H1 (cell line): ENCODE measurements at regions not wholly inside any gene's neighbourhood (a gene's known extent, or its start where the extent isn't known, plus 50 kb on each side); places are given as distances from the start of the nearest gene placed in this dataset.

ENCODE experiments used
- CTCF ChIA-PET: fragments of 300-600 bp; sonication (Branson Sonifier 250); formaldehyde crosslinking; loops from one replicate; lab custom pipeline; 2021; ENCODE audit not compliant: partially characterized antibody; lab: Charles Lee
- POLR2A ChIA-PET: fragments of 300-600 bp; sonication (Branson Sonifier 250); formaldehyde crosslinking; loops from one replicate; lab custom pipeline; 2021; ENCODE audit warnings: inconsistent platforms; ENCODE audit not compliant: partially characterized antibody; lab: Charles Lee
- DNase-seq, 2 experiments: peaks; one replicate each; pipeline versions ENCODE4 v3.0.0 to v3.0.0-alpha.2; 2010 to 2022; ENCODE audit warnings: low spot score in 2 of 2, low read depth in 1 of 2, mixed read lengths in 1 of 2
- FAIRE-seq: peaks from 2 replicates; lab custom pipeline; 2011; peaks lifted over from hg19 to GRCh38; lab: Jason Lieb, UNC
- H2AFZ ChIP-seq: 2 replicates; pipeline ENCODE4 v1.8.1; 2012; ENCODE audit warnings: low read length, inconsistent platforms
- H2AK5ac ChIP-seq: 2 replicates; pipeline ENCODE4 v1.6.1; 2013; ENCODE audit warnings: low read depth, low read length
- H2BK120ac ChIP-seq: replicated peaks from 2 replicates; pipeline ENCODE3; 2013; ENCODE audit warnings: low read depth, low read length, inconsistent platforms
- H2BK12ac ChIP-seq: 2 replicates; pipeline ENCODE4 v1.6.1; 2013; ENCODE audit warnings: low read depth, low read length
- H2BK15ac ChIP-seq: 2 replicates; pipeline ENCODE4 v1.6.1; 2013; ENCODE audit warnings: low read length
- H2BK20ac ChIP-seq: 2 replicates; pipeline ENCODE4 v1.6.1; 2013; ENCODE audit warnings: low read length
- H2BK5ac ChIP-seq: 2 replicates; pipeline ENCODE4 v1.6.1; 2013; ENCODE audit warnings: low read depth, low read length
- H3K14ac ChIP-seq: 2 replicates; pipeline ENCODE4 v1.6.1; 2013; ENCODE audit warnings: inconsistent platforms; ENCODE audit not compliant: insufficient read length
- H3K18ac ChIP-seq: 2 replicates; pipeline ENCODE4 v1.6.1; 2013; ENCODE audit warnings: low read length; ENCODE audit errors: extremely low read depth
- H3K23ac ChIP-seq: 2 replicates; pipeline ENCODE4 v1.6.1; 2013; ENCODE audit warnings: inconsistent platforms; ENCODE audit not compliant: insufficient read length
- H3K23me2 ChIP-seq: 2 replicates; pipeline ENCODE4 v1.6.1; 2013; ENCODE audit warnings: low read depth, low read length
- H3K27ac ChIP-seq: 2 replicates; pipeline ENCODE4 v1.6.1; 2011; ENCODE audit warnings: low read depth, low read length, inconsistent platforms
- H3K27me3 ChIP-seq, 4 experiments: replicated peaks in 1 of 4; 1 replicate in 1 of 4; 2 replicates in 3 of 4; pipeline versions ENCODE4 v1.6.1 to v1.8.1; 2011 to 2013; ENCODE audit warnings: low read length in 3 of 4, mild to moderate bottlenecking in 3 of 4, inconsistent platforms in 2 of 4, mixed read lengths in 2 of 4, moderate library complexity in 1 of 4; ENCODE audit not compliant: control insufficient read depth in 3 of 4, insufficient read depth in 3 of 4; ENCODE audit errors: extremely low read depth in 1 of 4
- H3K36me3 ChIP-seq, 4 experiments: 2 replicates each; pipeline versions ENCODE4 v1.6.1 to v1.8.1; 2011 to 2013; ENCODE audit warnings: mild to moderate bottlenecking in 4 of 4, low read length in 3 of 4, moderate library complexity in 2 of 4, control low read depth in 1 of 4, inconsistent platforms in 1 of 4; ENCODE audit not compliant: insufficient read depth in 4 of 4, control insufficient read depth in 2 of 4
- H3K4ac ChIP-seq: replicated peaks from 2 replicates; pipeline ENCODE3; 2013; ENCODE audit warnings: low read length, low read depth, mixed read lengths, inconsistent platforms; ENCODE audit not compliant: insufficient read length
- H3K4me1 ChIP-seq, 4 experiments: replicated peaks in 1 of 4; 1 replicate in 1 of 4; 2 replicates in 3 of 4; pipeline versions ENCODE4 v1.6.1 to v1.8.1; 2011 to 2013; ENCODE audit warnings: low read length in 3 of 4, inconsistent platforms in 2 of 4, mixed read lengths in 1 of 4; ENCODE audit not compliant: insufficient read depth in 4 of 4, control insufficient read depth in 3 of 4
- H3K4me2 ChIP-seq, 2 experiments: 2 replicates each; pipeline versions ENCODE4 v1.6.1 to v1.8.1; 2011 to 2013; ENCODE audit warnings: low read depth in 2 of 2, low read length in 2 of 2, control low read depth in 1 of 2, inconsistent platforms in 1 of 2, mild to moderate bottlenecking in 1 of 2; ENCODE audit not compliant: insufficient read depth in 1 of 2
- H3K4me3 ChIP-seq, 4 experiments: fragments of 200-600, 300-600 bp in 1 of 4; sonication (generic), shearing (Covaris generic), sonication (Bioruptor Twin) in 1 of 4; 2 replicates each; pipeline versions ENCODE4 v1.5.1 to v1.8.1; 2011 to 2016; ENCODE audit warnings: low read length in 4 of 4, low read depth in 3 of 4, control low read depth in 2 of 4, inconsistent platforms in 2 of 4, mild to moderate bottlenecking in 2 of 4, mixed read lengths in 1 of 4, moderate library complexity in 1 of 4; ENCODE audit not compliant: insufficient read depth in 2 of 4; ENCODE audit errors: extremely low read depth in 1 of 4
- H3K56ac ChIP-seq: replicated peaks from 2 replicates; pipeline ENCODE3; 2013; ENCODE audit warnings: low read depth, mild to moderate bottlenecking, mixed read lengths, low read length, inconsistent platforms; ENCODE audit not compliant: insufficient read length
- H3K79me1 ChIP-seq: 2 replicates; pipeline ENCODE4 v1.6.1; 2013; ENCODE audit warnings: low read depth, low read length, control low read depth
- H3K79me2 ChIP-seq, 2 experiments: 2 replicates each; pipeline versions ENCODE4 v1.6.1 to v1.8.1; 2012 to 2013; ENCODE audit warnings: low read length in 2 of 2, mild to moderate bottlenecking in 2 of 2, inconsistent platforms in 1 of 2; ENCODE audit not compliant: insufficient read depth in 2 of 2, control insufficient read depth in 1 of 2
- H3K9ac ChIP-seq, 4 experiments: replicated peaks in 1 of 4; 1 replicate in 1 of 4; 2 replicates in 3 of 4; pipeline versions ENCODE4 v1.6.1 to v1.8.1; 2011 to 2013; ENCODE audit warnings: low read depth in 3 of 4, low read length in 3 of 4, control low read depth in 2 of 4, mild to moderate bottlenecking in 2 of 4, moderate library complexity in 2 of 4, inconsistent platforms in 1 of 4; ENCODE audit errors: extremely low read depth in 1 of 4
- H3K9me3 ChIP-seq, 2 experiments: 2 replicates each; pipeline versions ENCODE4 v1.6.1 to v1.8.1; 2012 to 2013; ENCODE audit warnings: mild to moderate bottlenecking in 2 of 2, moderate library complexity in 2 of 2, control low read depth in 1 of 2, inconsistent platforms in 1 of 2, low read depth in 1 of 2, low read length in 1 of 2, mixed read lengths in 1 of 2; ENCODE audit not compliant: insufficient read depth in 2 of 2
- H4K20me1 ChIP-seq, 2 experiments: replicated peaks in 1 of 2; 2 replicates each; pipeline versions ENCODE3 to v1.8.1; 2011 to 2013; ENCODE audit warnings: inconsistent platforms in 2 of 2, low read length in 2 of 2, mild to moderate bottlenecking in 1 of 2; ENCODE audit not compliant: insufficient read depth in 2 of 2, control insufficient read depth in 1 of 2
- H4K5ac ChIP-seq: 2 replicates; pipeline ENCODE4 v1.6.1; 2013; ENCODE audit warnings: low read length, low read depth, mixed read lengths, inconsistent platforms; ENCODE audit not compliant: insufficient read length
- H4K8ac ChIP-seq: 2 replicates; pipeline ENCODE4 v1.8.0; 2013; ENCODE audit warnings: mild to moderate bottlenecking, moderate library complexity, low read length, inconsistent platforms; ENCODE audit not compliant: insufficient read depth; ENCODE audit errors: extremely low read depth
- H4K91ac ChIP-seq: replicated peaks from 2 replicates; pipeline ENCODE3; 2013; ENCODE audit warnings: low read length, mixed read lengths, inconsistent platforms; ENCODE audit not compliant: insufficient read length
- CBX5 ChIP-seq: fragments of 300-800, 300-1000 bp; sonication (generic); IDR thresholded peaks from 2 replicates; pipeline ENCODE4 v1.7.1; 2016; ENCODE audit warnings: antibody characterized with exemption, low read length, low read depth
- CTBP2 ChIP-seq: IDR thresholded peaks from 2 replicates; pipeline ENCODE4 v1.7.0; 2011; ENCODE audit warnings: borderline replicate concordance, mild to moderate bottlenecking, moderate library complexity, mixed read lengths, low read length; ENCODE audit not compliant: insufficient read depth, insufficient read length
- HDAC2 ChIP-seq, 2 experiments: fragments of 300-600 bp in 1 of 2; sonication (generic) in 1 of 2; IDR thresholded peaks; 2 replicates each; pipeline ENCODE4 v1.6.1; 2011 to 2012; ENCODE audit warnings: low read depth in 2 of 2, low read length in 2 of 2, mild to moderate bottlenecking in 2 of 2, moderate library complexity in 2 of 2, borderline replicate concordance in 1 of 2, inconsistent platforms in 1 of 2
- POU5F1 ChIP-seq: IDR thresholded peaks from 2 replicates; pipeline ENCODE4 v1.6.1; 2011; ENCODE audit warnings: low read depth, mild to moderate bottlenecking, low read length, moderate library complexity
- SIRT6 ChIP-seq: IDR thresholded peaks from one replicate; pipeline ENCODE4 v1.7.1; 2012; ENCODE audit warnings: low read length, inconsistent platforms
- SP1 ChIP-seq: IDR thresholded peaks from 2 replicates; pipeline ENCODE4 v1.6.1; 2011; ENCODE audit warnings: low read depth, low read length
- WGBS, 2 experiments: shearing (Covaris generic) in 1 of 2; methylation state at CpG; one replicate each; pipeline versions ENCODE4 v1.1.6 to v1.1.7; 2013 to 2015; ENCODE audit warnings: low lambda C conversion rate in 2 of 2, mixed read lengths in 2 of 2, inconsistent platforms in 1 of 2, low coverage in 1 of 2, missing lambda C conversion rate in 1 of 2; ENCODE audit not compliant: insufficient replicate concordance in 2 of 2, insufficient coverage in 1 of 2, insufficient read length in 1 of 2; ENCODE audit errors: extremely low coverage in 1 of 2, missing lambda C conversion rate in 1 of 2; 5-methylcytosine and 5-hydroxymethylcytosine counted together

GRCh38 chr10:129108994-129109393 lies 358.0 kb upstream of the MGMT start:
- H3K27me3 ChIP-seq, result no peaks in the 10 kb centered on the region
- no peak overlapping the region for H4K91ac ChIP-seq
- ChIA-PET CTCF (interaction anchor here (1.0 to 1.4 kb wide), 2 partner anchors 11 to 12 kb away, joined by 3 read pairs; no protein-coding TSS in a partner anchor), POLR2A (no interaction called here)
- DNase-seq (no peak), FAIRE-seq (no peak)
- H2BK12ac ChIP-seq, result no peak overlapping the region
- no peak overlapping the region for H4K8ac ChIP-seq
- no peaks in the 10 kb centered on the region for H3K9me3 ChIP-seq
- H2AK5ac ChIP-seq, result no peak overlapping the region
- H3K4me3 ChIP-seq, result no peak overlapping the region
- no peaks in the 10 kb centered on the region for H3K23me2 ChIP-seq
- H3K4me2 ChIP-seq, result no peak overlapping the region
- no peaks in the 10 kb centered on the region for H3K36me3 ChIP-seq
- H2BK5ac ChIP-seq, result no peak overlapping the region
- TF ChIP-seq HDAC2 (IDR thresholded peaks at IDR 0.05; ENCODE audit: borderline replicate concordance in 1 of 2, low read depth in 2 of 2, low read length in 2 of 2) (no peak), SP1 (no peak), POU5F1 (no peak), CBX5 (no peak), CTBP2 (no peak), SIRT6 (no peak)
- H3K56ac ChIP-seq, result no peak overlapping the region
- WGBS, 2 experiments, result 88% methylated on average over 6 of the region's 6 CpGs; no CpG with 5 or more reads in 1 of the 2 experiments
- H3K18ac ChIP-seq, result no peak overlapping the region
- H2BK120ac ChIP-seq, result no peak overlapping the region
- no peaks in the 10 kb centered on the region for H4K20me1 ChIP-seq
- H4K5ac ChIP-seq, result no peak overlapping the region
- H3K79me2 ChIP-seq, result no peaks in the 10 kb centered on the region
- H3K4ac ChIP-seq, result no peak overlapping the region
- H3K27ac ChIP-seq, result no peak overlapping the region
- no peak overlapping the region for H3K9ac ChIP-seq
- H2BK15ac ChIP-seq, result no peak overlapping the region
- no peak overlapping the region for H3K14ac ChIP-seq
- no peak overlapping the region for H2BK20ac ChIP-seq
- no peaks in the 10 kb centered on the region for H3K4me1 ChIP-seq
- H2AFZ ChIP-seq, result no peak overlapping the region
- H3K79me1 ChIP-seq, result no peaks in the 10 kb centered on the region
- no peak overlapping the region for H3K23ac ChIP-seq
